Panc1 (cell line): ENCODE measurements at regions not wholly inside any gene's neighbourhood (a gene's known extent, or its start where the extent isn't known, plus 50 kb on each side); places are given as distances from the start of the nearest gene placed in this dataset.

Experiments used
- ATAC-seq: fragments of 200-7000 bp; cut with Tn5 transposase; 2 replicates; pipeline ENCODE4 v1.9.1; 2020; ENCODE audit warnings: mild to moderate bottlenecking, moderate library complexity
- BruUV-seq: library from RNA; stranded (reverse); fragments of 400-500 nt; replicated peaks from 2 replicates; lab custom pipeline; 2021; lab: Mats Ljungman, UMichigan
- CTCF ChIA-PET: fragments of 300-600 bp; sonication (Branson Sonifier 250); formaldehyde crosslinking; loops from one replicate; lab custom pipeline; 2022; ENCODE audit warnings: antibody characterized with exemption; lab: Charles Lee
- POLR2A ChIA-PET: fragments of 300-600 bp; sonication (Branson Sonifier 250); formaldehyde crosslinking; loops from one replicate; lab custom pipeline; 2022; ENCODE audit warnings: antibody characterized with exemption; lab: Charles Lee
- DNase-seq: peaks from one replicate; pipeline ENCODE4 v3.0.0-alpha.2; 2010; ENCODE audit warnings: low read depth, low spot score
- H3K27ac ChIP-seq: 2 replicates; pipeline ENCODE4 v1.5.1; 2011; ENCODE audit warnings: mild to moderate bottlenecking, low read length, inconsistent platforms
- H3K27me3 ChIP-seq: fragments of 200-500 bp; sonication (Bioruptor generic); 2 replicates; pipeline ENCODE4 v1.6.0; 2014; ENCODE audit warnings: low read length, inconsistent platforms; ENCODE audit not compliant: control insufficient read depth, insufficient read depth
- H3K36me3 ChIP-seq: fragments of 200-500 bp; sonication (Bioruptor generic); 2 replicates; pipeline ENCODE4 v1.5.1; 2014; ENCODE audit warnings: inconsistent platforms, mild to moderate bottlenecking, low read length, moderate library complexity; ENCODE audit not compliant: control insufficient read depth, insufficient read depth
- H3K4me1 ChIP-seq: 2 replicates; pipeline ENCODE4 v1.5.1; 2011; ENCODE audit warnings: inconsistent platforms, mild to moderate bottlenecking, low read length, moderate library complexity; ENCODE audit not compliant: control insufficient read depth, insufficient read depth
- H3K4me3 ChIP-seq, 2 experiments: 2 replicates each; pipeline ENCODE4 v1.5.1; 2011 to 2012; ENCODE audit warnings: low read depth in 2 of 2, low read length in 2 of 2, mild to moderate bottlenecking in 2 of 2, inconsistent platforms in 1 of 2, moderate library complexity in 1 of 2
- H3K9me3 ChIP-seq: fragments of 200-500 bp; sonication (Bioruptor generic); 2 replicates; pipeline ENCODE4 v1.5.1; 2014; ENCODE audit warnings: low read depth, mild to moderate bottlenecking, inconsistent platforms, low read length, moderate library complexity; ENCODE audit not compliant: control insufficient read depth, insufficient read depth
- POLR2AphosphoS5 ChIP-seq: IDR thresholded peaks from 2 replicates; pipeline ENCODE4 v1.6.1; 2012; ENCODE audit warnings: mild to moderate bottlenecking, low read depth, low read length, moderate library complexity
- SIN3A ChIP-seq: IDR thresholded peaks from 2 replicates; pipeline ENCODE4 v1.6.1; 2012; ENCODE audit warnings: low read depth, mild to moderate bottlenecking, low read length, moderate library complexity, borderline replicate concordance; ENCODE audit not compliant: insufficient read depth
- TCF7L2 ChIP-seq: IDR thresholded peaks from 2 replicates; pipeline ENCODE4 v1.6.1; 2011; ENCODE audit warnings: mild to moderate bottlenecking, low read depth, low read length, inconsistent platforms
- in situ Hi-C: cut with HindIII; loops from 2 replicates; pipeline ENCODE4 v1.10.0; 2016; ENCODE audit warnings: low sequenced_read_pairs, low pct_unique_long_range_greater_than_20kb
- intact Hi-C: fragments of 100-400 bp; cut with micrococcal nuclease; formaldehyde crosslinking; loops from one replicate; pipeline ENCODE4 v1.10.0; 2022; ENCODE audit not compliant: unreplicated experiment
- TF ChIP-seq, protein P1 (sequence below), 2 experiments: IDR thresholded peaks; 2 replicates each; pipeline ENCODE4 v1.6.1; 2011 to 2012; ENCODE audit warnings: low read depth in 2 of 2, control low read depth in 1 of 2, low read length in 1 of 2, mild to moderate bottlenecking in 1 of 2, moderate library complexity in 1 of 2; ENCODE audit not compliant: insufficient read depth in 1 of 2
- TF ChIP-seq, protein P2 (sequence below): fragments of 450-650 bp; IDR thresholded peaks from 2 replicates; pipeline ENCODE4 v1.5.1; 2017; ENCODE audit warnings: mild to moderate bottlenecking

DNA sequence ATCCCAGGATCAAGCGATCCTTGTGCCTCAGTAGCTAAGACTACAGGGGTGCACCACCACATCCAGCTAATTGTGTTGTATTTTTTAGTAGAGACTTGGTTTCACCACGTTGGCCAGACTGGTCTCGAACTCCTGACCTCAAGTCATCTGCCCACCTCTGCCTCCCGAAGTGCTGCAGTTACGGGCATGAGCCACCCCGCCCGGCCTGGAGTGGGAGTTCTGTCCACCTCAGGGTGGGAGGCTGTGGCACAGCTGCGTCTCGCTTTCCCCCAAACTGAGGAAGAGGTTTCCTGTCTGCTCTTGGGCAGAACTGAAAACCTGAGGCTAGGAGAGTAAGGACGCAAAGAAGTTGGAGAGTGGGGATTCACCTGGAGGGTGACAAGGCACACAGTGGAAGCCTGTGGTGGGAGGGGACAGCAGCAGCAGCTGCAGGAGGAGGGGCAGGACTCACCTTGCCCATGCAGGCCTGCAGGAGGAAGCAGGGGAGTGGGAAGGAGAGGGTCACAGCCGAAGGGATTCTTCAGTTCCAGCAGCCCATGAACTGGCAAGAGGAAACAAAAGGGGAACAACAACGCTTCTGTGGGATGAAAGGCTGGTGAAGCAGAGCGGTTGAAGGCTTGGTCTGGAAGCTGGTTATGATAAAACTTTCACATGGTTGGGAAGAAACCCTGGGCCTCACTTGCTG, 181.4 kb downstream of the GAS1 start:
- TF ChIP-seq TCF7L2 (no peak), SIN3A (no peak), POLR2AphosphoS5 (no peak)
- TF ChIP-seq, protein P1, sequence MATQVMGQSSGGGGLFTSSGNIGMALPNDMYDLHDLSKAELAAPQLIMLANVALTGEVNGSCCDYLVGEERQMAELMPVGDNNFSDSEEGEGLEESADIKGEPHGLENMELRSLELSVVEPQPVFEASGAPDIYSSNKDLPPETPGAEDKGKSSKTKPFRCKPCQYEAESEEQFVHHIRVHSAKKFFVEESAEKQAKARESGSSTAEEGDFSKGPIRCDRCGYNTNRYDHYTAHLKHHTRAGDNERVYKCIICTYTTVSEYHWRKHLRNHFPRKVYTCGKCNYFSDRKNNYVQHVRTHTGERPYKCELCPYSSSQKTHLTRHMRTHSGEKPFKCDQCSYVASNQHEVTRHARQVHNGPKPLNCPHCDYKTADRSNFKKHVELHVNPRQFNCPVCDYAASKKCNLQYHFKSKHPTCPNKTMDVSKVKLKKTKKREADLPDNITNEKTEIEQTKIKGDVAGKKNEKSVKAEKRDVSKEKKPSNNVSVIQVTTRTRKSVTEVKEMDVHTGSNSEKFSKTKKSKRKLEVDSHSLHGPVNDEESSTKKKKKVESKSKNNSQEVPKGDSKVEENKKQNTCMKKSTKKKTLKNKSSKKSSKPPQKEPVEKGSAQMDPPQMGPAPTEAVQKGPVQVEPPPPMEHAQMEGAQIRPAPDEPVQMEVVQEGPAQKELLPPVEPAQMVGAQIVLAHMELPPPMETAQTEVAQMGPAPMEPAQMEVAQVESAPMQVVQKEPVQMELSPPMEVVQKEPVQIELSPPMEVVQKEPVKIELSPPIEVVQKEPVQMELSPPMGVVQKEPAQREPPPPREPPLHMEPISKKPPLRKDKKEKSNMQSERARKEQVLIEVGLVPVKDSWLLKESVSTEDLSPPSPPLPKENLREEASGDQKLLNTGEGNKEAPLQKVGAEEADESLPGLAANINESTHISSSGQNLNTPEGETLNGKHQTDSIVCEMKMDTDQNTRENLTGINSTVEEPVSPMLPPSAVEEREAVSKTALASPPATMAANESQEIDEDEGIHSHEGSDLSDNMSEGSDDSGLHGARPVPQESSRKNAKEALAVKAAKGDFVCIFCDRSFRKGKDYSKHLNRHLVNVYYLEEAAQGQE (IDR thresholded peaks at IDR 0.05; ENCODE audit: insufficient read depth in 1 of 2, low read depth in 2 of 2, low read length in 1 of 2) = no peak
- TF ChIP-seq, protein P2, sequence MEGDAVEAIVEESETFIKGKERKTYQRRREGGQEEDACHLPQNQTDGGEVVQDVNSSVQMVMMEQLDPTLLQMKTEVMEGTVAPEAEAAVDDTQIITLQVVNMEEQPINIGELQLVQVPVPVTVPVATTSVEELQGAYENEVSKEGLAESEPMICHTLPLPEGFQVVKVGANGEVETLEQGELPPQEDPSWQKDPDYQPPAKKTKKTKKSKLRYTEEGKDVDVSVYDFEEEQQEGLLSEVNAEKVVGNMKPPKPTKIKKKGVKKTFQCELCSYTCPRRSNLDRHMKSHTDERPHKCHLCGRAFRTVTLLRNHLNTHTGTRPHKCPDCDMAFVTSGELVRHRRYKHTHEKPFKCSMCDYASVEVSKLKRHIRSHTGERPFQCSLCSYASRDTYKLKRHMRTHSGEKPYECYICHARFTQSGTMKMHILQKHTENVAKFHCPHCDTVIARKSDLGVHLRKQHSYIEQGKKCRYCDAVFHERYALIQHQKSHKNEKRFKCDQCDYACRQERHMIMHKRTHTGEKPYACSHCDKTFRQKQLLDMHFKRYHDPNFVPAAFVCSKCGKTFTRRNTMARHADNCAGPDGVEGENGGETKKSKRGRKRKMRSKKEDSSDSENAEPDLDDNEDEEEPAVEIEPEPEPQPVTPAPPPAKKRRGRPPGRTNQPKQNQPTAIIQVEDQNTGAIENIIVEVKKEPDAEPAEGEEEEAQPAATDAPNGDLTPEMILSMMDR = no peak
- Histone ChIP-seq H3K27ac (no peak overlapping the region), H3K4me1 (no peaks in the 10 kb centered on the region), H3K4me3 (no peak overlapping the region), H3K27me3 (no peaks in the 10 kb centered on the region), H3K9me3 (no peaks in the 10 kb centered on the region), H3K36me3 (no peaks in the 10 kb centered on the region)
- CTCF ChIA-PET = no interaction called here
- POLR2A ChIA-PET = no interaction called here
- intact Hi-C loops = no loop called here
- DNase-seq = no peak
- no peak for ATAC-seq
- in situ Hi-C loops = no loop called here
- no TSS peak for BruUV-seq

- no peak for TF ChIP-seq SIN3A
- no peak for TF ChIP-seq TCF7L2
- TF ChIP-seq, protein P1 (IDR thresholded peaks at IDR 0.05; ENCODE audit: insufficient read depth in 1 of 2, low read depth in 2 of 2, low read length in 1 of 2) = no peak
Observed at GRCh38 chr9:86764671-86765343, 182.5 kb downstream of the GAS1 start.

More at GRCh38 chr9:86764671-86765343, 182.5 kb downstream of the GAS1 start:
- Histone ChIP-seq H3K9me3 (no peaks in the 10 kb centered on the region), H3K27me3 (no peaks in the 10 kb centered on the region), H3K27ac (no peak overlapping the region), H3K4me3 (no peak overlapping the region), H3K36me3 (no peaks in the 10 kb centered on the region), H3K4me1 (no peaks in the 10 kb centered on the region)
- BruUV-seq = no TSS peak
- POLR2A ChIA-PET = no interaction called here
- ATAC-seq (no peak), DNase-seq (no peak)
- intact Hi-C loops (no loop called here), in situ Hi-C loops (no loop called here)
- CTCF ChIA-PET = no interaction called here
